H9 (cell line): ENCODE measurements at regions not wholly inside any gene's neighbourhood (a gene's known extent, or its start where the extent isn't known, plus 50 kb on each side); places are given as distances from the start of the nearest gene placed in this dataset.
"Not testable (repeated sequence)": the region's sequence is repeated elsewhere in the genome, so short reads cannot be mapped to it uniquely, and the experiment has no call there.

Source experiments
- DNase-seq: peaks from one replicate; pipeline ENCODE4 v3.0.0-alpha.2; 2017
- H2AFZ ChIP-seq: one replicate; pipeline ENCODE4 v1.6.1; 2013; ENCODE audit warnings: mild to moderate bottlenecking, low read length, control low read depth, moderate library complexity
- H2AK5ac ChIP-seq: 2 replicates; pipeline ENCODE4 v1.6.1; 2013; ENCODE audit warnings: low read length, control low read depth, mixed read lengths; ENCODE audit not compliant: insufficient read length
- H2BK120ac ChIP-seq: one replicate; pipeline ENCODE4 v1.6.1; 2013; ENCODE audit warnings: low read depth, mild to moderate bottlenecking, low read length, control low read depth, inconsistent platforms; ENCODE audit not compliant: poor library complexity, severe bottlenecking
- H2BK12ac ChIP-seq: 2 replicates; pipeline ENCODE4 v1.6.1; 2013; ENCODE audit warnings: low read length, control low read depth, mixed read lengths, low read depth; ENCODE audit not compliant: insufficient read length
- H2BK15ac ChIP-seq: 2 replicates; pipeline ENCODE4 v1.6.1; 2013; ENCODE audit warnings: low read depth, low read length, control low read depth
- H2BK20ac ChIP-seq: one replicate; pipeline ENCODE4 v1.6.1; 2013; ENCODE audit warnings: low read depth, mild to moderate bottlenecking, low read length, control low read depth, inconsistent platforms; ENCODE audit not compliant: poor library complexity, severe bottlenecking
- H2BK5ac ChIP-seq: 2 replicates; pipeline ENCODE4 v1.6.1; 2013; ENCODE audit warnings: low read length, control low read depth, mixed read lengths; ENCODE audit not compliant: insufficient read length
- H3K14ac ChIP-seq: 2 replicates; pipeline ENCODE4 v1.6.1; 2013; ENCODE audit warnings: low read length, control low read depth; ENCODE audit not compliant: insufficient read depth
- H3K18ac ChIP-seq: 2 replicates; pipeline ENCODE4 v1.6.1; 2013; ENCODE audit warnings: low read depth, mild to moderate bottlenecking, mixed read lengths, low read length, control low read depth; ENCODE audit not compliant: insufficient read length
- H3K23ac ChIP-seq: 2 replicates; pipeline ENCODE4 v1.6.1; 2013; ENCODE audit warnings: low read length, control low read depth, mixed read lengths, low read depth; ENCODE audit not compliant: insufficient read length
- H3K23me2 ChIP-seq: 2 replicates; pipeline ENCODE4 v1.6.1; 2013; ENCODE audit warnings: low read depth, mild to moderate bottlenecking, mixed read lengths, low read length, control low read depth; ENCODE audit not compliant: insufficient read length, poor library complexity, severe bottlenecking
- H3K27ac ChIP-seq: 2 replicates; pipeline ENCODE4 v1.5.1; 2013; ENCODE audit warnings: low read length, control low read depth, mixed read lengths, low read depth; ENCODE audit not compliant: insufficient read length
- H3K27me3 ChIP-seq: 2 replicates; pipeline ENCODE4 v1.6.1; 2013; ENCODE audit warnings: low read length, control low read depth, inconsistent platforms; ENCODE audit not compliant: insufficient read depth
- H3K4ac ChIP-seq: 2 replicates; pipeline ENCODE4 v1.6.1; 2013; ENCODE audit warnings: low read depth, mild to moderate bottlenecking, control low read depth, inconsistent platforms, low read length, moderate library complexity
- H3K4me1 ChIP-seq: 2 replicates; pipeline ENCODE4 v1.6.1; 2013; ENCODE audit warnings: low read length, control low read depth, inconsistent platforms; ENCODE audit not compliant: insufficient read depth
- H3K4me2 ChIP-seq: 2 replicates; pipeline ENCODE4 v1.6.1; 2013; ENCODE audit warnings: low read length, control low read depth, mixed read lengths; ENCODE audit not compliant: insufficient read length, insufficient read depth
- H3K56ac ChIP-seq: 2 replicates; pipeline ENCODE4 v1.6.1; 2013; ENCODE audit warnings: low read depth, mild to moderate bottlenecking, mixed read lengths, low read length, control low read depth; ENCODE audit not compliant: insufficient read length
- H3K79me1 ChIP-seq: 2 replicates; pipeline ENCODE4 v1.6.1; 2013; ENCODE audit warnings: low read depth, mild to moderate bottlenecking, moderate library complexity, low read length, control low read depth, inconsistent platforms; ENCODE audit not compliant: insufficient read depth, poor library complexity, severe bottlenecking
- H3K79me2 ChIP-seq: 2 replicates; pipeline ENCODE4 v1.6.1; 2013; ENCODE audit warnings: low read length, control low read depth, inconsistent platforms; ENCODE audit not compliant: insufficient read depth
- H3K9ac ChIP-seq: 2 replicates; pipeline ENCODE4 v1.6.1; 2013; ENCODE audit warnings: low read length, control low read depth, mixed read lengths; ENCODE audit not compliant: insufficient read length; ENCODE audit errors: extremely low read depth
- H3K9me3 ChIP-seq: one replicate; pipeline ENCODE4 v1.6.1; 2013; ENCODE audit warnings: low read depth, low read length, inconsistent platforms; ENCODE audit not compliant: control insufficient read depth
- H3T11ph ChIP-seq: one replicate; pipeline ENCODE4 v1.6.1; 2013; ENCODE audit warnings: mild to moderate bottlenecking, low read length, control low read depth, inconsistent platforms
- H4K20me1 ChIP-seq: one replicate; pipeline ENCODE4 v1.6.1; 2013; ENCODE audit not compliant: control insufficient read depth, insufficient read length, insufficient read depth
- H4K5ac ChIP-seq: 2 replicates; pipeline ENCODE4 v1.6.1; 2013; ENCODE audit warnings: low read depth, mild to moderate bottlenecking, mixed read lengths, low read length, control low read depth; ENCODE audit not compliant: insufficient read length
- H4K8ac ChIP-seq: replicated peaks from 2 replicates; pipeline ENCODE4 v1.6.1; 2013; ENCODE audit warnings: low read length, control low read depth, mixed read lengths, low read depth; ENCODE audit not compliant: insufficient read length
- H4K91ac ChIP-seq: 2 replicates; pipeline ENCODE4 v1.6.1; 2013; ENCODE audit warnings: low read depth, mild to moderate bottlenecking, moderate library complexity, mixed read lengths, low read length, control low read depth; ENCODE audit not compliant: insufficient read length
- H3K27ac Mint-ChIP-seq, 3 experiments: 2 replicates in 2 of 3; 3 replicates in 1 of 3; pipeline ENCODE4 v1.8.0; 2020 to 2021; ENCODE audit warnings: mixed read lengths in 3 of 3, mild to moderate bottlenecking in 1 of 3, moderate library complexity in 1 of 3
- H3K27me3 Mint-ChIP-seq: 2 replicates; pipeline ENCODE4 v1.8.0; 2021; ENCODE audit warnings: low read depth, mild to moderate bottlenecking, moderate library complexity, mixed read lengths
- H3K36me3 Mint-ChIP-seq, 3 experiments: 2 replicates in 2 of 3; 3 replicates in 1 of 3; pipeline ENCODE4 v1.8.0; 2020 to 2021; ENCODE audit warnings: low read depth in 3 of 3, mixed read lengths in 3 of 3; ENCODE audit not compliant: insufficient read depth in 1 of 3
- H3K4me1 Mint-ChIP-seq, 2 experiments: 2 replicates each; pipeline ENCODE4 v1.8.0; 2020; ENCODE audit warnings: mixed read lengths in 2 of 2
- H3K4me3 Mint-ChIP-seq, 2 experiments: 2 replicates in 1 of 2; 3 replicates in 1 of 2; pipeline ENCODE4 v1.8.0; 2020 to 2021; ENCODE audit warnings: mild to moderate bottlenecking in 2 of 2, mixed read lengths in 2 of 2, moderate library complexity in 1 of 2
- H3K9me3 Mint-ChIP-seq, 2 experiments: 2 replicates in 1 of 2; 3 replicates in 1 of 2; pipeline ENCODE4 v1.8.0; 2020; ENCODE audit warnings: mild to moderate bottlenecking in 2 of 2, mixed read lengths in 2 of 2, moderate library complexity in 1 of 2
- WGBS: extraction: QIAGEN DNeasy Blood & Tissue Kit; methylation state at CpG from one replicate; pipeline ENCODE4 v1.1.7; 2013; ENCODE audit warnings: missing lambda C conversion rate, low lambda C conversion rate, mixed read lengths; ENCODE audit not compliant: insufficient read length; ENCODE audit errors: extremely low coverage; 5-methylcytosine and 5-hydroxymethylcytosine counted together
- TF ChIP-seq, protein P1 (sequence below): fragments of 200-600 bp; sonication (generic); conservative IDR thresholded peaks from 3 replicates; pipeline ENCODE4 v1.8.0; 2021; ENCODE audit warnings: antibody characterized with exemption, mild to moderate bottlenecking

DNA sequence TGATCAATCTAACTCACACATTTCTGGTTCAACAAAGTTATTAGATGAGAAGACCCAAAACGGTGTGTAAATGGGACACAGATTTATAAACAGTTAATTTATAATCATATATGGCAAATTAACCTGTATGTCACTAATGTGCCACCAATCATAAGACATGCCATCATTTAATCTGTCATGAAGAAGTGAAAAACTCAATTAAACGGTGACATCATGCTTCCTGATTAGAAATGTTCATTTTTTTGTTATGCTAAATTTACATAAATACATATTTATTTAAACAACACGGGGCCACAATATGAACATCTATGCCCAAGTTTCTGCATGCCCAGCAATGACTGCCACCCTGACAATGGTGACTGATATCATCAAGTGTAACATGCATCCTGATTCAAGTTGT, 164.1 kb upstream of the EEA1 start:
- no peaks in the 10 kb centered on the region for H3K27me3 ChIP-seq
- Mint-ChIP-seq H3K36me3 (no peaks in the 10 kb centered on the region), H3K27me3 (no peaks in the 10 kb centered on the region), H3K27ac (no peak overlapping the region), H3K4me1 (peaks cover 1 to 2% of the 10 kb centered on the region in 2 experiments), H3K4me3 (no peak overlapping the region), H3K9me3 (no peaks in the 10 kb centered on the region)
- no peak overlapping the region for H3K9ac ChIP-seq
- no peak overlapping the region for H2BK15ac ChIP-seq
- H3K79me2 ChIP-seq, result no peaks in the 10 kb centered on the region
- WGBS, result no CpG with 5 or more reads among the region's 3 CpGs
- H3K27ac ChIP-seq, result no peak overlapping the region
- H3K23me2 ChIP-seq, result no peaks in the 10 kb centered on the region
- no peak overlapping the region for H2BK120ac ChIP-seq
- H4K91ac ChIP-seq, result no peak overlapping the region
- no peak overlapping the region for H3K18ac ChIP-seq
- H3K9me3 ChIP-seq, result no peaks in the 10 kb centered on the region
- H3K4me2 ChIP-seq, result no peak overlapping the region
- no peak overlapping the region for H2BK5ac ChIP-seq
- H3K23ac ChIP-seq, result no peak overlapping the region
- no peak overlapping the region for H2BK12ac ChIP-seq
- no peak overlapping the region for H4K5ac ChIP-seq
- no peak overlapping the region for H2AK5ac ChIP-seq
- no peaks in the 10 kb centered on the region for H3K79me1 ChIP-seq
- DNase-seq, result no peak
- no peak overlapping the region for H3K14ac ChIP-seq
- H3K56ac ChIP-seq, result no peak overlapping the region
- peaks cover 2% of the 10 kb centered on the region; the same call in 1 of the 2 replicates for H3K4me1 ChIP-seq
- H2BK20ac ChIP-seq, result no peak overlapping the region
- no peaks in the 10 kb centered on the region for H4K20me1 ChIP-seq
- no peak overlapping the region for H4K8ac ChIP-seq
- no peak overlapping the region for H2AFZ ChIP-seq
- TF ChIP-seq, protein P1, sequence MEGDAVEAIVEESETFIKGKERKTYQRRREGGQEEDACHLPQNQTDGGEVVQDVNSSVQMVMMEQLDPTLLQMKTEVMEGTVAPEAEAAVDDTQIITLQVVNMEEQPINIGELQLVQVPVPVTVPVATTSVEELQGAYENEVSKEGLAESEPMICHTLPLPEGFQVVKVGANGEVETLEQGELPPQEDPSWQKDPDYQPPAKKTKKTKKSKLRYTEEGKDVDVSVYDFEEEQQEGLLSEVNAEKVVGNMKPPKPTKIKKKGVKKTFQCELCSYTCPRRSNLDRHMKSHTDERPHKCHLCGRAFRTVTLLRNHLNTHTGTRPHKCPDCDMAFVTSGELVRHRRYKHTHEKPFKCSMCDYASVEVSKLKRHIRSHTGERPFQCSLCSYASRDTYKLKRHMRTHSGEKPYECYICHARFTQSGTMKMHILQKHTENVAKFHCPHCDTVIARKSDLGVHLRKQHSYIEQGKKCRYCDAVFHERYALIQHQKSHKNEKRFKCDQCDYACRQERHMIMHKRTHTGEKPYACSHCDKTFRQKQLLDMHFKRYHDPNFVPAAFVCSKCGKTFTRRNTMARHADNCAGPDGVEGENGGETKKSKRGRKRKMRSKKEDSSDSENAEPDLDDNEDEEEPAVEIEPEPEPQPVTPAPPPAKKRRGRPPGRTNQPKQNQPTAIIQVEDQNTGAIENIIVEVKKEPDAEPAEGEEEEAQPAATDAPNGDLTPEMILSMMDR, result no peak
- no peak overlapping the region for H3T11ph ChIP-seq
- H3K4ac ChIP-seq, result no peak overlapping the region

DNA sequence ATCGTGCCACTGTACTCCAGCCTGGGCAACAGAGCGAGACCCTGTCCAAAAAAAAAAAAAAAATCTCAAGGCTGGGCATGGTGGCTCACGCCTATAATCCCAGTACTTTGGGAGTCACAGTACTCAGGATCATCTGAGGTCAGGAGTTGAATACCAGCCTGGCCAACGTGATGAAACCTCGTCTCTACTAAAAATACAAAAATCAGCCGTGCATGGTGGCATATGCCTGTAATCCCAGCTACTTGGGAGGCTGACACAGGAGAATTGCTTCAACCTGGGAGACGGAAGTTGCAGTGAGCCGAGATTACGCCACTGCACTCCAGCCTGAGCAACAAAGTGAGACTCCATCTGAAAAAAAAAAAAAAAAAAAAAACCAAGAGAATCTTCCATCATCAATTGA, 165.1 kb upstream of the EEA1 start:
- DNase-seq, H2BK20ac ChIP-seq, H3T11ph ChIP-seq, H3K27ac ChIP-seq, H3K56ac ChIP-seq, H4K91ac ChIP-seq, H3K79me1 ChIP-seq, H3K4ac ChIP-seq, H3K23ac ChIP-seq, H3K9me3 ChIP-seq, H3K36me3 Mint-ChIP-seq, H3K27me3 ChIP-seq, H3K4me1 Mint-ChIP-seq, H3K4me1 ChIP-seq, H3K4me2 ChIP-seq, H2AFZ ChIP-seq, H3K9ac ChIP-seq, H3K27ac Mint-ChIP-seq, H4K20me1 ChIP-seq, H2BK5ac ChIP-seq, H3K23me2 ChIP-seq, H2BK15ac ChIP-seq, H3K79me2 ChIP-seq, H3K4me3 Mint-ChIP-seq, H4K8ac ChIP-seq, H3K14ac ChIP-seq, H3K27me3 Mint-ChIP-seq, H2AK5ac ChIP-seq, H3K9me3 Mint-ChIP-seq, H2BK120ac ChIP-seq, H4K5ac ChIP-seq, H2BK12ac ChIP-seq, H3K18ac ChIP-seq: not testable (repeated sequence)
- no CpG with 5 or more reads among the region's 9 CpGs for WGBS
